NCI-H2029 (cell line): ENCODE measurements at regions not wholly inside any gene's neighbourhood (a gene's known extent, or its start where the extent isn't known, plus 50 kb on each side); places are given as distances from the start of the nearest gene placed in this dataset.

Experiments used
- DNase-seq: peaks from one replicate; lab custom pipeline; 2025; lab: John Stamatoyannopoulos, UW

- no peak for DNase-seq
Observed at GRCh38 chr18:40056079-40056692, 1898.8 kb upstream of the PIK3C3 start.

- DNase-seq = no peak
Observed at GRCh38 chr18:40055262-40055661, 1899.8 kb upstream of the PIK3C3 start.

DNA sequence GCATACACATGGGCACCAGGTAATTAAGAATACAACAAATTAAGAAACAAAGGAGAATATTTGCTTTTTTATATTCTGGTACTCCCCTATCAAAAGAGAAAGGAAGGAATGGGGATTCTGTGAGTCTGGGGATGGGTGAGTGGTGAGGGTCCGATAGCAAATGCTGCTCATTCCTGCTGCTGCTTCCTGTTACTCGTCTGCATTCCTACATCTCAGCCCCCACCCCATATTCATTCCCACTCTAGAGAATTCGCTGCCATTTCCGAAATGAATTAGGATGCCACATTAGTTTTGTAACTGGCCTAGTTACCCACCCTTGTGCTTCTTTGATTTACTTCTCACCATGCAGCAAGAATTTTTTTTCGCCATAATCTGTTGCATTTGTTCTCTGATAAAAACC, 1905.3 kb upstream of the PIK3C3 start:
- no peak for DNase-seq

- no peak for DNase-seq
Observed at GRCh38 chr18:40048886-40049650, 1906.0 kb upstream of the PIK3C3 start.

GRCh38 chr18:40048253-40048652, 1906.8 kb upstream of the PIK3C3 start:
- no peak for DNase-seq

DNA sequence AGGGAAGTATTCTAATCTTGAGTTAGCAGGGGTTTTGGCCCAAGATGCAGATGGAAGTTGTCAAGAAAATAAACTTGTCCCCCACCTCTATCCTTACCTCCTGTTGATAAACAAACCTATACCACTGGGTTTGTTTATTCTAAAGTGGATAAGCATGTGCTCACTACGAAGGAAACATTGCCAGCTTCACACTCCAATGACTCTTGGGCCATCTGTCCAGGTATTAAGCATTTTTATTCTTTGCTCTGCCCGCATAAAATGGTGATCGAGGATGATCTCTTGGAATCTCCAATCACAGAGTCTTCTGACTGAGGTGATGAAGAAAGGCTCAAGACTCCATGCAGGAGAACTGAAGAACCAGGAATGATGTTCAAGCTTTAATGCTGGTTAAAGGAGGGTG, 1908.4 kb upstream of the PIK3C3 start:
- no peak for DNase-seq

DNA sequence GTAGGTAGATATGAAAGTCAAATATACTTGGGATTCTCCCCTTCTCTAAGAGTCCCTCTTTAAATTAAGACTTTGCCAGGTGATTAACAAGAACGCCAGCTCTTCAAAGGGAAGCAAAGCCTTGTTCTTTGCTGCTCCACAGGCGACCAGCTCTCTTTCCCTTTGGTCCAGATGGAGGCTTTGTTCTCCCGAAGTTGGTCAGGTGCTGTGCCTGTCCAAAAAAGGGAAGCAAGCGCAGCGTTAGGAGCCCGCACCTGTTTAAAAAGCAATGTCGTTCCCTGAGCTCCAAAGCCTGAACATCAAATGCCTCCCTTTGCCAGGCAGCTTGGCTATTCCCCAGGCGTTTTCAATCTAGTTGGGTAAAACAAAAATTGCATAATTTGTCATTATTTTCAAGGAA, 1913.1 kb upstream of the PIK3C3 start:
- no peak for DNase-seq

DNA sequence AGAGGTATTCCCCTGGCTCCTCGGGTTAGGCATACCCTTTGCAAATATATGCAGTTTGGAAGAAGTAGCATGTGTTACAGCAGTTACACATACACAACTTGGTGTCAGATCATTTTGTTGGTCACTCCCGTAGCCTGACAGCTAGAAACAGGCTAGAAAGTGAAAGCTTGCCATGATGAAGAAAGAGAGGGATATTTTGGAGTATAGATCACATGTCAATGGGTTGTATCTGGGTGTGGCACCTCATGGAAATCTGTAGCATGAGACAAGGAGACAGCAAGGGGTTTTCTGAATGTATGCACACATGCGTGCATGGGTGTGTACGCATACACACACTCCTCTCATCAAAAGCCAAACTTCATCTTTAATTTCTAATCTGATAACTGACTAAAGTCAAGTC, 1914.5 kb upstream of the PIK3C3 start:
- DNase-seq = no peak

- no peak for DNase-seq
Observed at GRCh38 chr18:40037356-40037755, 1917.7 kb upstream of the PIK3C3 start.

DNA sequence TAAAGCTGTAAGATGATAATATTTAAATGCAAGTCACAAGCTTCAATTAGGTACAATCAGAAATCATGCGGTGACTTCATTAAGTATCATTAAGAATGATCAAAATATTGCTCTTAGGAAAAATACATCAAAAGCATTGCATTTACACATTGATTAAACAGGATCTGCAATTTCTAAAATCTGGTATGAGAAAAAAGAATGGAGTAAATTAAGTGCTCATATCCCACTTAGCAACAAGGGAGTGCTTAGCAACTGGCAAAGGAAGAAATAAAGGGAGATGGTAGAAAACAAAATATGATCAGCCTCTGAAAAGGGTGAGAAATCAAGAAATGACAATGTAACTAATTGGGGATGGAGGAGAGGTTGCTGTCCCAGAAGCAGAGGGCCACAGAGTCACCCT, 1918.2 kb upstream of the PIK3C3 start:
- DNase-seq = no peak

GRCh38 chr18:40035966-40036365, 1919.1 kb upstream of the PIK3C3 start:
- DNase-seq = no peak

DNA sequence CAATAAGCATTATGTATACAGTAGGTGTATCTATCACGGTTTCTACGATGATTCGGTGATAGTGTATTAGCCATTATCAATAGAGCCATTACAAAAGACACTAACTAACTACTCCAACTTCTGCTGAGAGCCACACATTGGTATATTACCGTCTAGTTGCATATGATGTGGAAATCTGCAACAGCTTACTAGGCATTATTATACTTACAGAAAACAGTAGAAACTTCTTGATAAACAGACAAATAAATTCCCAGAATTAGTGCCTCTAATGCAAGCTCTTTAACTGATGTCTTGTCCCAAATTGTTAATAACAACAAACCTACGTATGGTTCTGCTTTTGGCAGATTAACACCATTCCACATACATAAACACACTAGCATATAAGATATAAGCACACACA, 1923.0 kb upstream of the PIK3C3 start:
- no peak for DNase-seq

DNA sequence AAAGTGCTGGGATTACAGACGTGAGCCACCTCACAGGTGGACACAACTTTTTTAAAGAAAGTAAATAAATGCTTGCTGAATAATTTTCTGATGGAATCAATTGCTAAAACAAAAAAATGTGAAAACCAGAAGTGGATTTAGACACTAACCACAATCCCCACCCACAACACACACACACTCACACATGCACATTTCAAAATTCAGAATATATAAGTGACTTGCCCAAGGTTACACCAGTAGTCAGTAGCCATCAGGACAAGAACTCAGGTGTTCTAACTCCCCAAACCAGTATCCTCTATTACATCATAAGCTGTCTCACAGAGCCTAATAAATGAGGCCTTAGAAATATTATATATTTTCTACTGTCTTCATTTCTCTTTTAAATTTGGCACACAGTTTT, 1923.6 kb upstream of the PIK3C3 start:
- DNase-seq = no peak

- DNase-seq = no peak
Observed at GRCh38 chr18:40019797-40020392, 1935.1 kb upstream of the PIK3C3 start.

DNA sequence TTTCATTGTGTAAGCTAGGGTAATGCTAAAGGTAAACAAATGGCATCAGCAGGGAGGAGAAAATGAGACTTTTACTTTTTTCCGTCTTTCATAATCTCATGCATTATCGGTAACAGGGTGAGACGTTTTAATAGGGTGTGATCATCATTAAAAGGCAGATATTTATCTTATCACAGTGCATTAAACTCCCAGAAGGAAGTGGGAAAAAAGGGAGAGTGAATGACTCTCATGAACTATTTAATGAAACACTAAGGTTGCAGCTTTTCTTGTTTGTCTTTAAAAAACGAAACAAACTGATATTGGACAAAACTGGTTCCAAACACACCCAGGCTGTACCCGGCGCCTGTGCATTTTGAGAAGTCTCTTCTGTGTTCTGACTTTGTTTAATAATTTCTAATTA, 1936.8 kb upstream of the PIK3C3 start:
- no peak for DNase-seq

DNA sequence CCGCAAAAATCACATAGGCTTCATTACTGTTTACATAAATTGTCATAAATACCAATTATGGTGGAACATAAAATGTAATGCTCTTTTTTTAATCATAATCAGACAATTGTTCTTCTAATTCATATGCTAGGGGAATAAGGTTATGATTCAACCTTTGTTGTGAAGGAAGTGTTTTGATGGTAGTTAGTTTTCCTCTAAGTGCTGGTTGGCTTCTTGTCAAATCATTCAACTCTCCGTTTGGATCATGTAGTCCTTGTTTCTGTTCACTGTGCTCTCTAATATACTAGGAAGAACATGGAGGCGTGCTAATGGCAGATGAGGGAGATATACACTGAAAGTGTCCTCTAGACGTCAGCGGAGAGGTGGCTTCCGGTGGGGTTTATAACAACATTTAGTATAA, 1938.0 kb upstream of the PIK3C3 start:
- no peak for DNase-seq

DNA sequence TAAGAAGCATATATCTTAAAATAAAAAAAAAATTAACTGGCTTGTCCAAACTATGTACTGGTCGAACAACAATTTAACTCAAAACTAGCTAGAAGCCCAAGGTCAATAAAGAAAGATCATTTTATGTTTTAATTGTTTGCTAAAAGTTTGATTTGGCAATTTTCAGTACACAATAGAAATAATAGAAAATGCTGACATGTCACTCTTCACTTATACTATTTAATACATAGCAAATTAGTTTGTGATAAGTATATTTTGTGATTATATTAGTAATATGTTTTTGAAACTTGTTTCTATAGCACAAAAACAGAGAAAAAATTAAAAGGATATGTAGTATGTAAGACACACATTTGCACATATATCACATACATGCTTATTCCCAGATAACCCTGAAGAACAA, 1938.6 kb upstream of the PIK3C3 start:
- no peak for DNase-seq

DNA sequence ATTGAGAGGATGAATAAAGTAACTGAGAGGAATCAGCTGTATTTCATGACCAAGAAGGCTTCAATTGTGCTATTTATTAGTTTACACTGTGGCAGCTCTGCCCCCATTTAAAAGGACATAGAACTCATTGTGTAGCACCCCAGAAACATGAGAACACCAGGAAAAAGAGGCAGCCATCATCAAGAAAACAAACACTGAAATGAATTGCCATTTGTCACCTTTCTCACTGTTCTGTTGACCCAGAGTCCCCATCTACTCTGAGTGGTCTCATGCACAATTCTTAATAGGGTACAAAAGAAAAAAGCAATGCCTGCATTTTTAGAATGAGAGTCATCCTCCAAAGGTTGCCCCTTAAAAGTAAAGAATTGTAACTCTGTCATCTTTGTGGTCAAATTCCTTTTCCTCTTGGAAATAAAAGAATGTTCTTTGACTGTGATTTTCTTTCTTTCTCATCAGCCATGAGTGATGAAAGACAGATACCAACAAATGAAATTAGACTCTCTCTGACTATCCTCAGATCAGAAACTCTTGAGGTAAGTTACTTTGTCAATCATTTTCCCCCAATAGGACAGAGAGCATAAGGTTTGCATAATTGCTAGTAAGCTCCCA, 1941.9 kb upstream of the PIK3C3 start:
- DNase-seq = no peak

- DNase-seq = no peak
Observed at GRCh38 chr18:40011201-40011600, 1943.8 kb upstream of the PIK3C3 start.

- DNase-seq = no peak
Observed at GRCh38 chr18:40006634-40007033, 1948.4 kb upstream of the PIK3C3 start.

- DNase-seq = no peak
Observed at GRCh38 chr18:40004246-40004645, 1950.8 kb upstream of the PIK3C3 start.

- DNase-seq = no peak
Observed at GRCh38 chr18:39998317-39998716, 1956.7 kb upstream of the PIK3C3 start.

GRCh38 chr18:39994498-39994897, 1960.5 kb upstream of the PIK3C3 start:
- DNase-seq = no peak
